ENCODE measurements at regions not wholly inside any gene's neighbourhood (a gene's known extent, or its start where the extent isn't known, plus 50 kb on each side); places are given as distances from the start of the nearest gene placed in this dataset.

DNA sequence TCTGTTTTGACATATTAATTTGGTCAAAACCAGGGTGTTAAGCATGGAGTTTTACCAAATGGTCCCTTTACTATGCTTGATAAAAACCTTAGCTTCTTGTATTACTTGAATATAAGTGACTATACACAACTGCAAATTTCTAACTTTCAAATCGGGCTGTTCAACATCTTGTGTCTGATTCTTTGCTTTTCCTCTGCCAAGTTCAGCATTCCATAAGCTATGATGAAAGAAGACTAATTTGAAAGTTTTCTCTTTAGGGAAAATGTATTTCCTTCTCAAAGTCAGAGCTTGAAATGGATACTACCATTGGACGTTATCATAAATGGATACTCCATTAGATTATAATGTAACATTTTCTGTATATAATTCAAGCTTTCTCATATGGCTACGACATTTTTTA, 792.9 kb downstream of the EFNA5 start:
- Mint-ChIP-seq H3K4me1 (peaks cover 13 to 18% of the 10 kb centered on the region in 2 experiments), H3K4me3 (no peak overlapping the region), H3K36me3 (ENCODE audit: insufficient read depth in 1 of 3, low read depth in 3 of 3) (peaks cover 12 to 27% (median 21%) of the 10 kb centered on the region in 3 experiments), H3K27ac (no peak overlapping the region), H3K9me3 (peaks cover 24% of the 10 kb centered on the region in 2 experiments), H3K27me3 (ENCODE audit: low read depth) (peaks cover 3% of the 10 kb centered on the region; the same call in 1 of the 2 replicates)
- Histone ChIP-seq H3K18ac (ENCODE audit: insufficient read length, low read depth, low read length) (no peak overlapping the region), H2BK120ac (ENCODE audit: low read depth, low read length, poor library complexity, severe bottlenecking) (no peak overlapping the region), H4K8ac (replicated peaks; ENCODE audit: insufficient read length, low read depth, low read length) (no peak overlapping the region), H2BK5ac (ENCODE audit: insufficient read length, low read length) (no peak overlapping the region), H4K91ac (ENCODE audit: insufficient read length, low read depth, low read length) (no peak overlapping the region), H3K79me1 (ENCODE audit: insufficient read depth, low read depth, low read length, poor library complexity, severe bottlenecking) (no peaks in the 10 kb centered on the region), H3T11ph (ENCODE audit: low read length) (no peak overlapping the region), H3K27me3 (ENCODE audit: insufficient read depth, low read length) (no peaks in the 10 kb centered on the region), H3K4me2 (ENCODE audit: insufficient read depth, insufficient read length, low read length) (no peak overlapping the region), H3K4me1 (ENCODE audit: insufficient read depth, low read length) (no peaks in the 10 kb centered on the region), H2BK15ac (ENCODE audit: low read depth, low read length) (no peak overlapping the region), H2AK5ac (ENCODE audit: insufficient read length, low read length) (no peak overlapping the region), H3K56ac (ENCODE audit: insufficient read length, low read depth, low read length) (no peak overlapping the region), H4K20me1 (ENCODE audit: control insufficient read depth, insufficient read depth, insufficient read length) (no peaks in the 10 kb centered on the region), H2AFZ (ENCODE audit: low read length) (no peak overlapping the region), H3K14ac (ENCODE audit: insufficient read depth, low read length) (no peak overlapping the region), H3K4ac (ENCODE audit: low read depth, low read length) (no peak overlapping the region), H3K9me3 (ENCODE audit: control insufficient read depth, low read depth, low read length) (peaks cover 11% of the 10 kb centered on the region), H2BK12ac (ENCODE audit: insufficient read length, low read depth, low read length) (no peak overlapping the region), H3K23me2 (ENCODE audit: insufficient read length, low read depth, low read length, poor library complexity, severe bottlenecking) (no peaks in the 10 kb centered on the region), H3K9ac (ENCODE audit: extremely low read depth, insufficient read length, low read length) (no peak overlapping the region), H3K79me2 (ENCODE audit: insufficient read depth, low read length) (no peaks in the 10 kb centered on the region), H3K23ac (ENCODE audit: insufficient read length, low read depth, low read length) (no peak overlapping the region), H2BK20ac (ENCODE audit: low read depth, low read length, poor library complexity, severe bottlenecking) (no peak overlapping the region), H3K27ac (ENCODE audit: insufficient read length, low read depth, low read length) (no peak overlapping the region), H4K5ac (ENCODE audit: insufficient read length, low read depth, low read length) (no peak overlapping the region)
- no CpG with 5 or more reads among the region's 3 CpGs for whole genome bisulfite sequencing (ENCODE audit: extremely low coverage, insufficient read length, low lambda C conversion rate)
- TF ChIP-seq, protein P1, sequence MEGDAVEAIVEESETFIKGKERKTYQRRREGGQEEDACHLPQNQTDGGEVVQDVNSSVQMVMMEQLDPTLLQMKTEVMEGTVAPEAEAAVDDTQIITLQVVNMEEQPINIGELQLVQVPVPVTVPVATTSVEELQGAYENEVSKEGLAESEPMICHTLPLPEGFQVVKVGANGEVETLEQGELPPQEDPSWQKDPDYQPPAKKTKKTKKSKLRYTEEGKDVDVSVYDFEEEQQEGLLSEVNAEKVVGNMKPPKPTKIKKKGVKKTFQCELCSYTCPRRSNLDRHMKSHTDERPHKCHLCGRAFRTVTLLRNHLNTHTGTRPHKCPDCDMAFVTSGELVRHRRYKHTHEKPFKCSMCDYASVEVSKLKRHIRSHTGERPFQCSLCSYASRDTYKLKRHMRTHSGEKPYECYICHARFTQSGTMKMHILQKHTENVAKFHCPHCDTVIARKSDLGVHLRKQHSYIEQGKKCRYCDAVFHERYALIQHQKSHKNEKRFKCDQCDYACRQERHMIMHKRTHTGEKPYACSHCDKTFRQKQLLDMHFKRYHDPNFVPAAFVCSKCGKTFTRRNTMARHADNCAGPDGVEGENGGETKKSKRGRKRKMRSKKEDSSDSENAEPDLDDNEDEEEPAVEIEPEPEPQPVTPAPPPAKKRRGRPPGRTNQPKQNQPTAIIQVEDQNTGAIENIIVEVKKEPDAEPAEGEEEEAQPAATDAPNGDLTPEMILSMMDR (conservative IDR thresholded peaks at IDR 0.05) = no peak
- no peak for DNase-seq
